ENCODE measurements at regions not wholly inside any gene's neighbourhood (a gene's known extent, or its start where the extent isn't known, plus 50 kb on each side); places are given as distances from the start of the nearest gene placed in this dataset.

DNA sequence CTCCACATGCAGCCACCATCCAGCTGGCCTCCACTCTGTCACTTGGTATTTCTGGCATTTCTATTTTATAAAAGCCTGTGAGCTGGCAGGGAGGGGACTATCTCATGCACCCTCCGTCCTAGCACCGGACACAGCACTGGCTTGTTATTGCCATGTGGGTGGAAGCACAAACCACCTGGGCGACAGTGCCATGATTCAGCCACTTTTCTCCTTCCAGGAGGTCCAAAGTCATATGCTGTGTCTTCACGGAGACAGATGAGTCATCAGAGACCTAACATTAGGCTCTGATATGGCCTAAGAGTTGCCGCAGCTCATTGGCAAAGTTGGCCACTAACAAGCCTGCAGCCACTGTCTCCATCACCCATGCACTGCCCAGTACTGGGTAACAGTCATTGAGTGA, 1123.0 kb downstream of the VRK1 start:
- Histone ChIP-seq H3K4me3 (no peak overlapping the region), H3K27ac (no peak overlapping the region), H3K4me1 (no peaks in the 10 kb centered on the region), H3K27me3 (no peaks in the 10 kb centered on the region), H3K9me3 (peaks cover 0 to 4% (median 0%) of the 10 kb centered on the region in 4 donors), H3K36me3 (no peaks in the 10 kb centered on the region)
- TF ChIP-seq EP300 (IDR thresholded peaks at IDR 0.05): no peak
- TF ChIP-seq, protein P1, sequence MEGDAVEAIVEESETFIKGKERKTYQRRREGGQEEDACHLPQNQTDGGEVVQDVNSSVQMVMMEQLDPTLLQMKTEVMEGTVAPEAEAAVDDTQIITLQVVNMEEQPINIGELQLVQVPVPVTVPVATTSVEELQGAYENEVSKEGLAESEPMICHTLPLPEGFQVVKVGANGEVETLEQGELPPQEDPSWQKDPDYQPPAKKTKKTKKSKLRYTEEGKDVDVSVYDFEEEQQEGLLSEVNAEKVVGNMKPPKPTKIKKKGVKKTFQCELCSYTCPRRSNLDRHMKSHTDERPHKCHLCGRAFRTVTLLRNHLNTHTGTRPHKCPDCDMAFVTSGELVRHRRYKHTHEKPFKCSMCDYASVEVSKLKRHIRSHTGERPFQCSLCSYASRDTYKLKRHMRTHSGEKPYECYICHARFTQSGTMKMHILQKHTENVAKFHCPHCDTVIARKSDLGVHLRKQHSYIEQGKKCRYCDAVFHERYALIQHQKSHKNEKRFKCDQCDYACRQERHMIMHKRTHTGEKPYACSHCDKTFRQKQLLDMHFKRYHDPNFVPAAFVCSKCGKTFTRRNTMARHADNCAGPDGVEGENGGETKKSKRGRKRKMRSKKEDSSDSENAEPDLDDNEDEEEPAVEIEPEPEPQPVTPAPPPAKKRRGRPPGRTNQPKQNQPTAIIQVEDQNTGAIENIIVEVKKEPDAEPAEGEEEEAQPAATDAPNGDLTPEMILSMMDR (IDR thresholded peaks at IDR 0.05): no peak
- no peak for TF ChIP-seq POLR2A (IDR thresholded peaks at IDR 0.05)
- 86 to 93% methylated on average over 5 of the region's 5 CpGs for WGBS, 2 donors
- no peak for DNase-seq (ENCODE audit: low spot score in 2 of 2)

DNA sequence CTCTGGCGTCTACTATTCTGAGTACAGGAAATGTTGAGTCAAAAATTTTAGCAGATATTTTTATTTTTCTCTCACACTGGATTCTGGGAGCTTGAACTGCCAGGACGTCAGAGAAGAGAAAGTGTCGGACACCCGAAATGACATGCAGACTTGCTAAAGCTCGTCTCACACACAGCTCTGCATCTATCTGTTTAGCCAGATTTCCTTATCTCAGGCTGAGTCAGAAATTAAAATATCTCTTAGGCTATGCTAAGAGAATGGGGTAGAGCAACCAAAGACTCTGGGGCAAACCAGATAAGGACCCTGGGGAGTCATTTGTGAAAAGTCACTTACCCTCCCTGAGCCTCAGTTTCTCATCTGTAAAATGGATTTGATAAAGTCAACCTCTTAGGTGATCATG, 1124.1 kb downstream of the VRK1 start:
- Histone ChIP-seq H3K4me1 (no peaks in the 10 kb centered on the region), H3K27me3 (no peaks in the 10 kb centered on the region), H3K36me3 (no peaks in the 10 kb centered on the region), H3K27ac (no peak overlapping the region), H3K9me3 (peaks cover 0 to 4% (median 0%) of the 10 kb centered on the region in 4 donors), H3K4me3 (no peak overlapping the region)
- TF ChIP-seq, protein P1 (IDR thresholded peaks at IDR 0.05): no peak
- TF ChIP-seq POLR2A (IDR thresholded peaks at IDR 0.05) (no peak), EP300 (IDR thresholded peaks at IDR 0.05) (no peak)
- 58 to 66% methylated on average over 5 of the region's 5 CpGs for WGBS, 2 donors
- no peak for DNase-seq (ENCODE audit: low spot score in 2 of 2)

DNA sequence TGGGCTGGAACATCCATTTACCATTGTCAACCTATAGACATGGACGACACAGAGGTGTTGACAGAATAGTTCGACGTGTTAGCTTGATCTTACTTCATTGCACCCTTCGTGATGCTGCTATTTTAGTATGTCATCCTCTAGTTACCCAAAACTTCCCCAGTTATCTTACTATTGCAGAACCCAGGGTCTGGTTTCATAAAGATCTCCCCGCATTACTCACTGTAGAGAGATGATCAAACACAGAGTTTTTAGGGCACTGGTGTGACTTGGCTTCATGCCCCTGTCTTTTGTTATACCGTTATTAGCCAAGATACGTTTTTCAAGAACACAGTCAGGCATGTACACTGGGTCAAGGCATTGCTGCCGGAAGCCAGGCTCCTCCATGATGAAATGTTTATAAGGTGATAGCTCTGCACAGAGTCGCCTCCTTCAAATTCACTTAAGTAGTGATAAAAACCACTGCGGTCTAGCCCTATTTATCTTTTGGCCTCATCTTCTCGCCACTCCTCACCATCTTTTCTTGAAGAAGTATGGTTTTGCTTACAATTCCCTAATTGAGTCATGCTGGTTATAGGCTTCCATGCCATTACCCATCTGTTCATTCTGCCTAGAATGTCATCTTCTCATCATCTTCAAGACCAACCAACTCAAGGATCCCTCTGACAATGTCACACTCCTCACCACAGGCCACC, 1127.9 kb downstream of the VRK1 start:
- H3K4me1 ChIP-seq: no peaks in the 10 kb centered on the region
- no peak overlapping the region for H3K27ac ChIP-seq
- no peaks in the 10 kb centered on the region for H3K36me3 ChIP-seq
- H3K4me3 ChIP-seq: no peak overlapping the region
- H3K27me3 ChIP-seq: no peaks in the 10 kb centered on the region
- WGBS, 2 donors: 77 to 84% methylated on average over 11 of the region's 11 CpGs
- DNase-seq (ENCODE audit: low spot score in 2 of 2): no peak
- H3K9me3 ChIP-seq: no peaks in the 10 kb centered on the region
- TF ChIP-seq, protein P1 (IDR thresholded peaks at IDR 0.05): no peak
- TF ChIP-seq POLR2A (IDR thresholded peaks at IDR 0.05): no peak

DNA sequence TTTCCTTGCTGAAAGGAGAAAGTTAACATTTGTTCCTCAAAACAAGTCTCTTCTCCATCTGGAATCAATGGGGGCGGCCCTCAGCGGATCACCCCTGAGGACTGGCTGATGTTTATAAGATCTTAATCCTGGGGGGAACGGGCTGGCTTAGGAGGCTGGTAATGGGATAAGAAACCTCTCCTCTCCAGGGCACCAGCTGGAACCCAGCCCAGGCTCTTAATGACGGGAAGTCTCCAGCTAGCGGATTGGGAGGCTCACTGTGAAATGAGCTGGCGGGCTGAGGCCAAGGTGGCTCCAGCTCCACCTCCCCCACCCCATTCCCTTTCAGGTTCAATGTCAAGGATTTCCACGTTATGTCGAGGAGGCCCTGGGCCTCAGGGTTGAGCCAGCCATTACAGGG, 1133.0 kb downstream of the VRK1 start:
- no peak for DNase-seq (ENCODE audit: low spot score in 2 of 2)
- Histone ChIP-seq H3K4me1 (no peaks in the 10 kb centered on the region), H3K36me3 (no peaks in the 10 kb centered on the region), H3K27me3 (no peaks in the 10 kb centered on the region), H3K27ac (no peak overlapping the region), H3K4me3 (no peak overlapping the region), H3K9me3 (peaks cover 0 to 11% (median 0%) of the 10 kb centered on the region in 4 donors)
- 46 to 77% methylated on average over 8 of the region's 8 CpGs for WGBS, 2 donors
- TF ChIP-seq POLR2A (IDR thresholded peaks at IDR 0.05): no peak
- TF ChIP-seq, protein P1 (IDR thresholded peaks at IDR 0.05): no peak
- no peak for TF ChIP-seq EP300 (IDR thresholded peaks at IDR 0.05)

DNA sequence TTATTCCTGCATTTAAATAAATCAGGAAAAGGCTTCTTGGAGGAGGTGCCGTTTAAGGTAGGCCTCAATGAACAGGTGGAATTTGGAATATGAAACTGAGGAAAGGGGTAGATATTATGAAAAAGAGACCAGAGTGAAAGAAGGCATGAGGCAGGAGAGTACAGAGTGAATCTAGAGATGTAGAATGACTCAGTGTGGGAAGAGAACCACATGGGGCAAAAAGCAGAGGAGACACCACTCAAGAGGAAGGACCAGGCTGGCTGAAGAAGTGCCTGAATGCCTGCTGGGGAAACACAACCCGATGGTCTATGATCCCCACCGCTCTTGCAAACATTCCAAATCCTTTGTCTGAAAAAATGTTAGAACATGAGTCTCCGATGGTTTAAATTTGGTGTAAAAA, 1134.1 kb downstream of the VRK1 start:
- Histone ChIP-seq H3K9me3 (peaks cover 0 to 11% (median 0%) of the 10 kb centered on the region in 4 donors), H3K27me3 (no peaks in the 10 kb centered on the region), H3K4me1 (no peaks in the 10 kb centered on the region), H3K36me3 (no peaks in the 10 kb centered on the region), H3K4me3 (no peak overlapping the region), H3K27ac (no peak overlapping the region)
- 84 to 93% methylated on average over 4 of the region's 4 CpGs for WGBS, 2 donors
- TF ChIP-seq EP300 (IDR thresholded peaks at IDR 0.05): no peak
- no peak for TF ChIP-seq POLR2A (IDR thresholded peaks at IDR 0.05)
- TF ChIP-seq, protein P1 (IDR thresholded peaks at IDR 0.05): no peak
- DNase-seq (ENCODE audit: low spot score in 2 of 2): no peak
